Activated naive CD4-positive, alpha-beta T cell treated with anti-CD3 and anti-CD28 coated beads, Interleukin-2, amount 50 U/mL, for 72 hours (primary cell): ENCODE measurements at regions not wholly inside any gene's neighbourhood (a gene's known extent, or its start where the extent isn't known, plus 50 kb on each side); places are given as distances from the start of the nearest gene placed in this dataset.

Experiments
- ATAC-seq, 2 donors: fragments of 150-1000 bp; cut with Tn5 transposase; 2 replicates each; pipeline ENCODE4 v1.10.0; 2021; ENCODE audit warnings: mild to moderate bottlenecking in 2 of 2, moderate library complexity in 2 of 2
- DNase-seq, 2 donors: peaks; one replicate each; pipeline ENCODE4 v3.0.0; 2021 to 2022; ENCODE audit warnings: low spot score in 2 of 2
- H3K27ac Mint-ChIP-seq, 2 donors: one replicate each; pipeline ENCODE4 v1.8.0; 2022; ENCODE audit warnings: mild to moderate bottlenecking in 2 of 2, mixed read lengths in 2 of 2
- H3K36me3 Mint-ChIP-seq, 2 donors: one replicate each; pipeline ENCODE4 v1.8.0; 2022; ENCODE audit warnings: mixed read lengths in 2 of 2
- H3K9me3 Mint-ChIP-seq, 2 donors: one replicate each; pipeline ENCODE4 v1.8.0; 2022; ENCODE audit warnings: mixed read lengths in 2 of 2

DNA sequence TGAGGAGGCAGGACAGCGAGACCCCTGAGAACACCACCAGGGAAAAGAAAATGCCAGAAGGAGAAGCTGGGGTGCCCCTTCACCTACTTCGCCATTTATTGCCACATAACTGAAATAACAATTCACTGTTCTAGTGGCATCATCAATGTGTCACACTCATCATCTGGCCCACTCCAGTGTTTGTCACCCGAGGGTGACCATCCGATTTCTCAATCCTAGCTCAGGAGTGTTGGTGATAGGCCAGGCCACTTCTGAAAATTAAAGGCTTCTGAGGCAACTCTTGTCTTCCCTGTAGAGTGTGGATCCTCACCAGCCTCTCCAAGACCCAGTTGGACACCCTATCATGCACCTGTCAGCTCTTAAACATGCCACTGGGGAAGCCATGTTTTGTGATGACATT is 62.9 kb upstream of the BZW1 start:
- no peak for ATAC-seq
- H3K36me3 Mint-ChIP-seq: no peaks in the 10 kb centered on the region
- H3K9me3 Mint-ChIP-seq: no peaks in the 10 kb centered on the region
- H3K27ac Mint-ChIP-seq: peak overlapping the region; percentile 47 to 57
- DNase-seq: no peak

DNA sequence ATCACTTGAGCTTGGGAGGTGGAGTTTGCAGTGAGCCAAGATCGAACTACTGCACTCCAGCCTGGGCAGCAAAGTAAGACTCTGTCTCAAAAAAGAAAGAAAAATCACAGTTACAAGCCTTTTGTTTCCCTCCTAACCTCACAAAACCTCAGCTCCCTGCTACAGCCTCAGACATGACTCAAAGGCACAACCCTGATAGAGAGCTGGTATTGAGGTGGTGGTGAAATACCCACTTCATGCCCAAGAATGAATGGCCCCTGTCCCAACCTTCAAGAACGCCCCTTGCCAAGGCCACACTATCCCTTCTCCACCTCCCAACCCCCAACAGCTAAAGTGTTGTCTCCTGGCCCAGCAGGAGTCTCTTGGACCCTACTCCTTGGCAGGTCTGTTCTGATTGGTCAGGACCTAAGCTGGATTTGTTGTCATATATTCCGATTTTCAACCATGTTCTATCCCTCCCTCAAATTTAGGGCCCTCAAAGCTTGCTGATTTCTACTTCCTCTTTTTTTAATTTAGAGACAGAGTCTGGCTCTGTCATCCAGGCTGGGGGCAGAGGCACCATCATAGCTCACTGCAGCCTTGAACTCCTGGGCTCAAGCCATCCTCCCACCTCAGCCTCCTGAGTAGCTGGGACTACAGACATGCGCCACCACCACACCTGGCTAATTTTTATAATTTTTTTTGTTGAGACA is 61.9 kb upstream of the BZW1 start:
- ATAC-seq (no peak), DNase-seq (no peak)
- H3K9me3 Mint-ChIP-seq: no peaks in the 10 kb centered on the region
- peak overlapping the region; percentile 18 to 33 for H3K27ac Mint-ChIP-seq
- no peaks in the 10 kb centered on the region for H3K36me3 Mint-ChIP-seq

DNA sequence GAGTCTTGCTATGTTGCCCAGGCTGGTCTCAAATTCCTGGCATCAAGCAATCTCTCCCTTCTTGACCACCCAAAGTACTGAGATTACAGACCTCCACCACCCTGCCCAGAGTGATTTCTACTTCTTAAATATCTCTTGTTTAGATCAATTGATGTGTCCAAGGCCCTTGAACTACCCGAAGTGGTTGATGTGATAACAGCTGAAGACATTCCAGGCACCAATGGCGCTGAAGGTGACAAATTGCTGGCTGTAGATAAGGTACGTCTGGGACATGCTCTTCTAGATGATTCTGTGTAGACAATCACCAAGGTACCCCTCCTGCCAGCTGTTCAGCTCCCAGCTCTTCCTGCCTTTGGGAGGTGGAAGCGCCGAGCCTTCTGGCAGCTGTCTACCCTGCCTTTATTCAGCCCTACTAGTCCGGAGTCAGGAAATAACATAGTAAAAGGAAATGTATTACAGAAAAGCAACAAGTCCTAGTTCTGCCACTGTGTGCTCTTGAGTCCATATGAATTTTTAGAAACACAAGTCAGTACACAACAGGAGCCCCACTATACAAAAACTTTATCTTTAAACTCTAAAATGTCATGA is 61.3 kb upstream of the BZW1 start:
- no peaks in the 10 kb centered on the region for H3K9me3 Mint-ChIP-seq
- no peak for DNase-seq
- no peaks in the 10 kb centered on the region for H3K36me3 Mint-ChIP-seq
- ATAC-seq: no peak
- peak overlapping the region in 1 of 2 donors; percentile 18 for H3K27ac Mint-ChIP-seq

DNA sequence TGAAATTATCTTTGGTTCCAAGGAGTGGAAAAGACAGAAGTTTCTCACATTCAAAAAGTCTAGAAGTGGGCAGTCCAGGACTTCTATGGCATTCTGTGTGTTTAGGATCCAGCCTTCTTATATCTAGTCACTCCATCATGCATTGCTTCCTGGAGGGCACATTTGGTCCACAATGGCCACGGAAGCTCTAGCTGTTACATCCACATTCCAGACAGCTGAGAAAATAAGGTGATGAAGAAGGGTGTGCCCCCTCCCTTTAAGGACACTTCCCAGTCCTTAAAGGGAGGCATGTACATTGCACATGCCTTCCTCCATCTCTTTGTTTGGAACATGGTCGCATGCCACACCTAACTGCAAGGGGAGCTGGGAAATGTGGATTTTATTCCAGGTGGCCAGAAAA is 59.9 kb upstream of the BZW1 start:
- no peak for ATAC-seq
- peak overlapping the region in 1 of 2 donors; percentile 41 for H3K27ac Mint-ChIP-seq
- no peaks in the 10 kb centered on the region for H3K36me3 Mint-ChIP-seq
- no peak for DNase-seq
- no peaks in the 10 kb centered on the region for H3K9me3 Mint-ChIP-seq

DNA sequence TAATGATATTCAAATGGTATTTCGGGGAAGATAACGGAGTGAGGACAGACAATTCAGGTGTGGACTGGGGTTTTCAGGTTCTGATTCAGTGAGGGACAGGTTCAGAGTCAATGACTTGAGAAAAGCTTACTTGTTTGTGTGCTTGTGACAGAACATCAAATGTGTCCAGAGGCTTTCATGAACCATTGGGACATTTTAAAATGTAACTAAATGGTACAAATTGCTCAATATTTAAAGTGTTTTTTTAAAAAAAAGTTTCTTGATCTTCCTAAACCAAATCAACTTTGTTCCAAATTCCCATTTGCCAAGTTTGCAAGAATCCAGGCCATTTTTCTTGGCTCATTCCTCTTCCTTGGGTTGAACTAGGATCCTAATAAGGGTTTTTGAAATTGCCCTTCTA is 59.4 kb upstream of the BZW1 start:
- Mint-ChIP-seq H3K9me3 (no peaks in the 10 kb centered on the region), H3K27ac (no peak overlapping the region), H3K36me3 (no peaks in the 10 kb centered on the region)
- DNase-seq (no peak), ATAC-seq (no peak)

DNA sequence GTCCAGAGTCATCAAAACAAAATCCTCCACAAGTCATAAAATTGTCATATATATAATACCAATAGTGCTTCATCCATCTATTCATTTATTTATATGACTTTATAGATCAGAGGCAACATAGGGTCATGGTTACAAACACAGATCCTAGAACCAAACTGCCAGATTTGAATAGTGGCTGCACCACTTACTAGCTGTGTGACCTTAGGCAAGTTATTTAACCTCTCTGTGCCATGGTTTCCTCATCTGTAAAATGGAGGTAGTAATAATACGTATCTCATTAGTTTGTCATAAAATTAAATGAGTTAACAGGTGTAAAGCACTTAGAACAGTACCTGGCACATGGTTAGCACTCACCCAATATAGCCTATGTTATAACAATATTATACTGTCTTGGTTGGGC is 58.9 kb upstream of the BZW1 start:
- DNase-seq (no peak), ATAC-seq (no peak)
- Mint-ChIP-seq H3K36me3 (no peaks in the 10 kb centered on the region), H3K27ac (no peak overlapping the region), H3K9me3 (no peaks in the 10 kb centered on the region)

DNA sequence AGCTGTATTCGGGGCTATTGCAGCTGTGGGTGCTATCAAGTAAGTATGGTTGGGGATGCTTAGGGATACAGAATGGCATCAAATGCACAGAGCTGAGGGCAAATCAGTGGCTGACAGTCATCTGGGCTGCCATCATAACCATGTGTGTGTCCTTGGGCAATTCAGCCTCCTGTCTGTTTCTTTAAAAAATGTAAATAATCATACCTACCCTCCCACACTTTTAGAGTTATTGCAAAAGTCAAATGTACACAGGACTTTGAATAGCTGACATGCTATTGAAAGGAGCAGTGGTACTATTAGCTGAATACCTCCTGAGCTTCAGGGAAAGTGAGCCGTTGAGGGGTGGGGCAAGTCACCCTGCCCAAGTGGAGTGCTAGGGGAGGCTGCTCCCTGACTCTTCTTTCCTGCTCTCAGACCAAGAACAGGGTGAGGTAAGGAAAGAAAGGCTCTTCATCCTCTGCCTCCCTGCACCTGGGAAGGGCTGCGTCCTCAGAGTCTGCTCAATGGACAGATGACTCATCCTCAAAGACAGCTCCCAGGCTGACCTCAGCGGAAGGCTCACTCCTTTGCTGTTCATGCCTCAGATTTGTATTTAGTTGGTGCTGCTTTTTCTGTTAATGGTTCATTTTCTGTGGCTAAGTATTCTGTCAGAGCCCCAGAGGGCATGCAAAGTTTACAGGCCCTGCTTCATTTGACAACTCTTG is 54.9 kb upstream of the BZW1 start:
- ATAC-seq (no peak), DNase-seq (no peak)
- Mint-ChIP-seq H3K36me3 (no peaks in the 10 kb centered on the region), H3K27ac (no peak overlapping the region), H3K9me3 (no peaks in the 10 kb centered on the region)

DNA sequence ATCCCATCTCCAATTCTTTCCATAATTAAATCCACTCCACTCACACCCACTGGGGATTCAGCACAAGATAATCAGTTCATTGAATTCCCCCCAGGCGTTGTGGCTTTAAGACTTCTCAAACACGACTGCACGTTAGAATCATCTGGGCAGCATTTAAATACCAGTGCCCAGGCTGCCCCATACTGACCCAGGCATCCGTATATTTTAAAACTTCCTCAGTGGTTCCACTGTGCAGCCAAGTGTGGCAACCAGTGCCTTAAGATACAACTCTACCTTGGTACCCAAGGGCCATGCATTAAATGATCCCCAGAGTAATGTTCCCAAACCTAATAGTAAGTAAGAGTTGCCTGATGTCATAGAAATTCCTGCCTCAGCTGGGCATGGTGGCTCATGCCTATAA is 54.3 kb upstream of the BZW1 start:
- H3K36me3 Mint-ChIP-seq: no peaks in the 10 kb centered on the region
- ATAC-seq: no peak
- H3K9me3 Mint-ChIP-seq: no peaks in the 10 kb centered on the region
- no peak overlapping the region for H3K27ac Mint-ChIP-seq
- no peak for DNase-seq

DNA sequence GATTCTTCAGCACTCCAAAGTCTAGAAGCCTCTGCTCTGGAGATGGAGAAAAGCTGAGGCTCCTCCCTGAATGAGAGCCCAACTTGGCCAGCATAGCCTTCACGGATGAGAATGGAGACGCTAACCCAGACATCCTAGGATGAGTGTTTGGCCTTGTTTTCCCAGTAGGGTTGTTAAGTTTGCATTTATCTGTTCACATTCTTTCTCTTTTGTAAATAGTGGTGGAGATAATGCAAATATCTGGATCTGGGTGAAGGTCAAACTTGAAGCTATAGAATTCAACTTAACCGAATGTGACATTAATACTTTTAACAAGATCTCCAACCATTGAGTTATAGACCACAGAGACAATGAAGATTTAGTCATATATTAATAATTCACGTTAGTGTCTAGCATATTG is 53.4 kb upstream of the BZW1 start:
- no peak for DNase-seq
- ATAC-seq: no peak
- Mint-ChIP-seq H3K9me3 (no peaks in the 10 kb centered on the region), H3K36me3 (no peaks in the 10 kb centered on the region), H3K27ac (no peak overlapping the region)

DNA sequence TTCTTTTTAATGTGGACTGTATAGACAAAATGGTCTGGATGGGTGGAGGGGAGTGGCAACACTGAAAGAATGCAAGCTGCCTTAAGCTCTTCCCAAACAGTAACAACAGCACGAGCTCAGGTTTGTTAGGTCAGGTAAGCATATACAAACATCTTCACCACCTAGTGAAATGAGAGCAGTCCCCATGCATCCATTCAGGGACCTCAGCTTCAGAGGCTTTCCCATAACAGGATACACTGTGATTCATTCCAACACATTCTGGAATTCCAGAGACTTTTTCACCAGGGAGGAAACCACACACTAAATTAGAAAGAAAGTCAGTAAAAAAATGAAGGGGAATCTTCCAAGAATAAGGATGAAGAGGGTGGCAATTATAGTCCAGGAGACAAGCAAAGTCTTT is 50.4 kb upstream of the BZW1 start:
- DNase-seq (no peak), ATAC-seq (no peak)
- Mint-ChIP-seq H3K27ac (no peak overlapping the region), H3K9me3 (no peaks in the 10 kb centered on the region), H3K36me3 (no peaks in the 10 kb centered on the region)
